ENCODE measurements at regions not wholly inside any gene's neighbourhood (a gene's known extent, or its start where the extent isn't known, plus 50 kb on each side); places are given as distances from the start of the nearest gene placed in this dataset.
"Not testable (repeated sequence)": the region's sequence is repeated elsewhere in the genome, so short reads cannot be mapped to it uniquely, and the experiment has no call there.

GRCh38 chr17:46440665-46441064, 71.6 kb upstream of the LRRC37A2 start:
- H3K27ac Mint-ChIP-seq; H3K36me3 ChIP-seq (ENCODE audit: insufficient read depth, low read length); H3K9me3 ChIP-seq (ENCODE audit: control insufficient read depth in 1 of 2, insufficient read depth in 1 of 2, low read length in 2 of 2); H3K9me3 Mint-ChIP-seq; H3K4me3 Mint-ChIP-seq; H3K27me3 Mint-ChIP-seq; H3K4me1 Mint-ChIP-seq (ENCODE audit: low read depth); H3K27ac ChIP-seq (ENCODE audit: low read depth in 1 of 2, low read length in 2 of 2); H3K27me3 ChIP-seq (ENCODE audit: control insufficient read depth in 1 of 2, insufficient read depth in 2 of 2, low read length in 2 of 2); CTCF ChIA-PET; POLR2A ChIA-PET; H3K4me3 ChIP-seq (ENCODE audit: low read length); DNase-seq; intact Hi-C loops (cut with DNase I, micrococcal nuclease); ATAC-seq (ENCODE audit: poor library complexity); H3K36me3 Mint-ChIP-seq (ENCODE audit: low read depth); H3K4me1 ChIP-seq (ENCODE audit: insufficient read depth, low read length): not testable (repeated sequence)

- ATAC-seq (ENCODE audit: poor library complexity); POLR2A ChIA-PET; H3K27ac Mint-ChIP-seq: not testable (repeated sequence)
Measured at GRCh38 chr17:46434450-46435062, 73.0 kb upstream of the ARL17B start.

GRCh38 chr17:46430300-46430699, 68.7 kb upstream of the ARL17B start:
- H3K9me3 Mint-ChIP-seq; CTCF ChIA-PET; H3K36me3 ChIP-seq (ENCODE audit: insufficient read depth, low read length); DNase-seq; H3K4me3 Mint-ChIP-seq; H3K9me3 ChIP-seq (ENCODE audit: control insufficient read depth in 1 of 2, insufficient read depth in 1 of 2, low read length in 2 of 2); H3K4me1 Mint-ChIP-seq (ENCODE audit: low read depth); H3K27ac Mint-ChIP-seq; H3K27me3 ChIP-seq (ENCODE audit: control insufficient read depth in 1 of 2, insufficient read depth in 2 of 2, low read length in 2 of 2); H3K4me3 ChIP-seq (ENCODE audit: low read length); intact Hi-C loops (cut with DNase I, micrococcal nuclease); H3K36me3 Mint-ChIP-seq (ENCODE audit: low read depth); POLR2A ChIA-PET; H3K27me3 Mint-ChIP-seq; H3K4me1 ChIP-seq (ENCODE audit: insufficient read depth, low read length); H3K27ac ChIP-seq (ENCODE audit: low read depth in 1 of 2, low read length in 2 of 2); ATAC-seq (ENCODE audit: poor library complexity): not testable (repeated sequence)

More at GRCh38 chr17:46434450-46435062, 73.0 kb upstream of the ARL17B start:
- H3K4me1 Mint-ChIP-seq (ENCODE audit: low read depth); H3K4me3 Mint-ChIP-seq; H3K27me3 ChIP-seq (ENCODE audit: control insufficient read depth in 1 of 2, insufficient read depth in 2 of 2, low read length in 2 of 2); H3K36me3 ChIP-seq (ENCODE audit: insufficient read depth, low read length); H3K9me3 Mint-ChIP-seq; intact Hi-C loops (cut with DNase I, micrococcal nuclease); H3K27me3 Mint-ChIP-seq; H3K4me1 ChIP-seq (ENCODE audit: insufficient read depth, low read length); CTCF ChIA-PET; H3K36me3 Mint-ChIP-seq (ENCODE audit: low read depth); H3K9me3 ChIP-seq (ENCODE audit: control insufficient read depth in 1 of 2, insufficient read depth in 1 of 2, low read length in 2 of 2); H3K27ac ChIP-seq (ENCODE audit: low read depth in 1 of 2, low read length in 2 of 2); DNase-seq; H3K4me3 ChIP-seq (ENCODE audit: low read length): not testable (repeated sequence)

- CTCF ChIA-PET = not testable (repeated sequence)
Measured at GRCh38 chr17:46429675-46430074, 68.1 kb upstream of the ARL17B start.

GRCh38 chr17:46424187-46424884, 62.8 kb upstream of the ARL17B start:
- H3K27ac ChIP-seq (ENCODE audit: low read depth in 1 of 2, low read length in 2 of 2); DNase-seq; H3K4me1 Mint-ChIP-seq (ENCODE audit: low read depth); H3K36me3 ChIP-seq (ENCODE audit: insufficient read depth, low read length); POLR2A ChIA-PET; intact Hi-C loops (cut with DNase I, micrococcal nuclease); ATAC-seq (ENCODE audit: poor library complexity); H3K27ac Mint-ChIP-seq; H3K27me3 ChIP-seq (ENCODE audit: control insufficient read depth in 1 of 2, insufficient read depth in 2 of 2, low read length in 2 of 2); H3K4me1 ChIP-seq (ENCODE audit: insufficient read depth, low read length); CTCF ChIA-PET; H3K36me3 Mint-ChIP-seq (ENCODE audit: low read depth); H3K4me3 Mint-ChIP-seq; H3K4me3 ChIP-seq (ENCODE audit: low read length); H3K9me3 ChIP-seq (ENCODE audit: control insufficient read depth in 1 of 2, insufficient read depth in 1 of 2, low read length in 2 of 2); H3K9me3 Mint-ChIP-seq; H3K27me3 Mint-ChIP-seq: not testable (repeated sequence)
- peak; percentile 43 for TF ChIP-seq CTCF (IDR thresholded peaks at IDR 0.05)

More at GRCh38 chr17:46429675-46430074, 68.1 kb upstream of the ARL17B start:
- H3K27ac ChIP-seq (ENCODE audit: low read depth in 1 of 2, low read length in 2 of 2); H3K36me3 ChIP-seq (ENCODE audit: insufficient read depth, low read length); H3K4me1 ChIP-seq (ENCODE audit: insufficient read depth, low read length); POLR2A ChIA-PET; ATAC-seq (ENCODE audit: poor library complexity); H3K9me3 ChIP-seq (ENCODE audit: control insufficient read depth in 1 of 2, insufficient read depth in 1 of 2, low read length in 2 of 2); H3K4me3 ChIP-seq (ENCODE audit: low read length); intact Hi-C loops (cut with DNase I, micrococcal nuclease); H3K27ac Mint-ChIP-seq; H3K9me3 Mint-ChIP-seq; H3K27me3 Mint-ChIP-seq; DNase-seq; H3K4me3 Mint-ChIP-seq; H3K36me3 Mint-ChIP-seq (ENCODE audit: low read depth); H3K4me1 Mint-ChIP-seq (ENCODE audit: low read depth); H3K27me3 ChIP-seq (ENCODE audit: control insufficient read depth in 1 of 2, insufficient read depth in 2 of 2, low read length in 2 of 2): not testable (repeated sequence)

GRCh38 chr17:46417907-46418306, 56.3 kb upstream of the ARL17B start:
- H3K27me3 Mint-ChIP-seq; H3K4me1 Mint-ChIP-seq (ENCODE audit: low read depth); H3K27ac Mint-ChIP-seq; POLR2A ChIA-PET; CTCF ChIA-PET; H3K9me3 Mint-ChIP-seq; H3K36me3 ChIP-seq (ENCODE audit: insufficient read depth, low read length); H3K36me3 Mint-ChIP-seq (ENCODE audit: low read depth); H3K27me3 ChIP-seq (ENCODE audit: control insufficient read depth in 1 of 2, insufficient read depth in 2 of 2, low read length in 2 of 2); H3K4me1 ChIP-seq (ENCODE audit: insufficient read depth, low read length); intact Hi-C loops (cut with DNase I, micrococcal nuclease); H3K9me3 ChIP-seq (ENCODE audit: control insufficient read depth in 1 of 2, insufficient read depth in 1 of 2, low read length in 2 of 2); H3K27ac ChIP-seq (ENCODE audit: low read depth in 1 of 2, low read length in 2 of 2); H3K4me3 ChIP-seq (ENCODE audit: low read length); ATAC-seq (ENCODE audit: poor library complexity); H3K4me3 Mint-ChIP-seq: not testable (repeated sequence)
- peak in 1 of 14 experiments; percentile 16 for DNase-seq
